ENCODE measurements at regions not wholly inside any gene's neighbourhood (a gene's known extent, or its start where the extent isn't known, plus 50 kb on each side); places are given as distances from the start of the nearest gene placed in this dataset.

GRCh38 chr10:81297292-81297691, 577.7 kb upstream of the NRG3 start:
- no peak for TF ChIP-seq CTCF (IDR thresholded peaks at IDR 0.05)
- no peak for TF ChIP-seq POLR2A (IDR thresholded peaks at IDR 0.05)
